ENCODE measurements at regions not wholly inside any gene's neighbourhood (a gene's known extent, or its start where the extent isn't known, plus 50 kb on each side); places are given as distances from the start of the nearest gene placed in this dataset.
"Not testable (repeated sequence)": the region's sequence is repeated elsewhere in the genome, so short reads cannot be mapped to it uniquely, and the experiment has no call there.

- not testable (repeated sequence) for H2BK12ac ChIP-seq (ENCODE audit: insufficient read length, low read depth, low read length); H4K5ac ChIP-seq (ENCODE audit: insufficient read length, low read depth, low read length); H3K4me2 ChIP-seq (ENCODE audit: insufficient read depth, insufficient read length, low read length); H3K27ac ChIP-seq (ENCODE audit: insufficient read length, low read depth, low read length); H3K9ac ChIP-seq (ENCODE audit: extremely low read depth, insufficient read length, low read length); H3K23me2 ChIP-seq (ENCODE audit: insufficient read length, low read depth, low read length, poor library complexity, severe bottlenecking); H3K27ac Mint-ChIP-seq; H2BK15ac ChIP-seq (ENCODE audit: low read depth, low read length); H4K8ac ChIP-seq (replicated peaks; ENCODE audit: insufficient read length, low read depth, low read length); H3K4ac ChIP-seq (ENCODE audit: low read depth, low read length); H2BK120ac ChIP-seq (ENCODE audit: low read depth, low read length, poor library complexity, severe bottlenecking); H3K4me3 Mint-ChIP-seq; H3K4me1 Mint-ChIP-seq; H3K14ac ChIP-seq (ENCODE audit: insufficient read depth, low read length); H2AK5ac ChIP-seq (ENCODE audit: insufficient read length, low read length); H2BK5ac ChIP-seq (ENCODE audit: insufficient read length, low read length); H3K79me2 ChIP-seq (ENCODE audit: insufficient read depth, low read length); H2BK20ac ChIP-seq (ENCODE audit: low read depth, low read length, poor library complexity, severe bottlenecking); H3T11ph ChIP-seq (ENCODE audit: low read length); H3K36me3 Mint-ChIP-seq (ENCODE audit: insufficient read depth in 1 of 3, low read depth in 3 of 3); H3K79me1 ChIP-seq (ENCODE audit: insufficient read depth, low read depth, low read length, poor library complexity, severe bottlenecking); DNase-seq; H3K9me3 Mint-ChIP-seq; H3K56ac ChIP-seq (ENCODE audit: insufficient read length, low read depth, low read length); H3K4me1 ChIP-seq (ENCODE audit: insufficient read depth, low read length); H3K27me3 ChIP-seq (ENCODE audit: insufficient read depth, low read length); H2AFZ ChIP-seq (ENCODE audit: low read length); H3K9me3 ChIP-seq (ENCODE audit: control insufficient read depth, low read depth, low read length); H4K20me1 ChIP-seq (ENCODE audit: control insufficient read depth, insufficient read depth, insufficient read length); H3K18ac ChIP-seq (ENCODE audit: insufficient read length, low read depth, low read length); H3K23ac ChIP-seq (ENCODE audit: insufficient read length, low read depth, low read length); H4K91ac ChIP-seq (ENCODE audit: insufficient read length, low read depth, low read length)
- H3K27me3 Mint-ChIP-seq (ENCODE audit: low read depth): peaks cover 41% of the 10 kb centered on the region
- no CpG with 5 or more reads among the region's 8 CpGs for WGBS (ENCODE audit: extremely low coverage, insufficient read length, low lambda C conversion rate)
Measured at GRCh38 chr3:198122184-198122583, 162.2 kb downstream of the LMLN start.

GRCh38 chr3:198137038-198137835 is 177.2 kb downstream of the LMLN start:
- not testable (repeated sequence) for H2BK120ac ChIP-seq (ENCODE audit: low read depth, low read length, poor library complexity, severe bottlenecking); H3K9me3 Mint-ChIP-seq; H3K9ac ChIP-seq (ENCODE audit: extremely low read depth, insufficient read length, low read length); H2BK5ac ChIP-seq (ENCODE audit: insufficient read length, low read length); H2AK5ac ChIP-seq (ENCODE audit: insufficient read length, low read length); H3T11ph ChIP-seq (ENCODE audit: low read length); H3K9me3 ChIP-seq (ENCODE audit: control insufficient read depth, low read depth, low read length); H3K4me3 Mint-ChIP-seq; H3K4me2 ChIP-seq (ENCODE audit: insufficient read depth, insufficient read length, low read length); H4K5ac ChIP-seq (ENCODE audit: insufficient read length, low read depth, low read length); H3K4me1 Mint-ChIP-seq; H3K23ac ChIP-seq (ENCODE audit: insufficient read length, low read depth, low read length); H2BK20ac ChIP-seq (ENCODE audit: low read depth, low read length, poor library complexity, severe bottlenecking); H3K27ac Mint-ChIP-seq; DNase-seq; H3K36me3 Mint-ChIP-seq (ENCODE audit: insufficient read depth in 1 of 3, low read depth in 3 of 3); H3K27ac ChIP-seq (ENCODE audit: insufficient read length, low read depth, low read length); H4K8ac ChIP-seq (replicated peaks; ENCODE audit: insufficient read length, low read depth, low read length); H3K23me2 ChIP-seq (ENCODE audit: insufficient read length, low read depth, low read length, poor library complexity, severe bottlenecking); H3K14ac ChIP-seq (ENCODE audit: insufficient read depth, low read length); H4K20me1 ChIP-seq (ENCODE audit: control insufficient read depth, insufficient read depth, insufficient read length); H3K79me2 ChIP-seq (ENCODE audit: insufficient read depth, low read length); H4K91ac ChIP-seq (ENCODE audit: insufficient read length, low read depth, low read length); H3K27me3 ChIP-seq (ENCODE audit: insufficient read depth, low read length); H3K18ac ChIP-seq (ENCODE audit: insufficient read length, low read depth, low read length); H2AFZ ChIP-seq (ENCODE audit: low read length); H3K4me1 ChIP-seq (ENCODE audit: insufficient read depth, low read length); H3K56ac ChIP-seq (ENCODE audit: insufficient read length, low read depth, low read length); H2BK15ac ChIP-seq (ENCODE audit: low read depth, low read length); H3K79me1 ChIP-seq (ENCODE audit: insufficient read depth, low read depth, low read length, poor library complexity, severe bottlenecking); H2BK12ac ChIP-seq (ENCODE audit: insufficient read length, low read depth, low read length); H3K4ac ChIP-seq (ENCODE audit: low read depth, low read length)
- WGBS (ENCODE audit: extremely low coverage, insufficient read length, low lambda C conversion rate): no CpG with 5 or more reads among the region's 12 CpGs
- H3K27me3 Mint-ChIP-seq (ENCODE audit: low read depth): peaks cover 15% of the 10 kb centered on the region
